OCI-LY7 (cell line): ENCODE measurements at regions not wholly inside any gene's neighbourhood (a gene's known extent, or its start where the extent isn't known, plus 50 kb on each side); places are given as distances from the start of the nearest gene placed in this dataset.

Source experiments
- BruUV-seq: library from RNA; stranded (reverse); fragments of 400-500 nt; replicated peaks from 2 replicates; lab custom pipeline; 2021; lab: Mats Ljungman, UMichigan
- CTCF ChIA-PET: fragments of 300-600 bp; sonication (Branson Sonifier 250); formaldehyde crosslinking; loops from one replicate; lab custom pipeline; 2022; ENCODE audit warnings: antibody characterized with exemption; ENCODE audit not compliant: unreplicated experiment; lab: Charles Lee
- POLR2A ChIA-PET: fragments of 300-600 bp; sonication (Branson Sonifier 250); formaldehyde crosslinking; loops from one replicate; lab custom pipeline; 2022; ENCODE audit warnings: antibody characterized with exemption; lab: Charles Lee
- DNase-seq: peaks from one replicate; pipeline ENCODE4 v3.0.0-alpha.2; 2015; ENCODE audit warnings: low spot score
- H2AFZ ChIP-seq: fragments of 200-600 bp; sonication (generic), shearing (Covaris generic); 2 replicates; pipeline ENCODE4 v1.6.1; 2014; ENCODE audit warnings: mild to moderate bottlenecking, antibody characterized with exemption, low read length, moderate library complexity
- H3K27ac ChIP-seq: fragments of 200-600 bp; sonication (generic); 2 replicates; pipeline ENCODE4 v1.5.1; 2014; ENCODE audit warnings: mixed run types, low read depth, mild to moderate bottlenecking, moderate library complexity, low read length, inconsistent platforms; ENCODE audit not compliant: poor library complexity, severe bottlenecking
- H3K36me3 ChIP-seq: fragments of 200-600 bp; sonication (generic); 2 replicates; pipeline ENCODE4 v1.6.1; 2014; ENCODE audit warnings: mild to moderate bottlenecking, antibody characterized with exemption, low read length, moderate library complexity, mixed read lengths; ENCODE audit not compliant: insufficient read depth
- H3K4me1 ChIP-seq: fragments of 200-600 bp; sonication (generic); 2 replicates; pipeline ENCODE4 v1.5.1; 2014; ENCODE audit warnings: mild to moderate bottlenecking, low read length; ENCODE audit not compliant: insufficient read depth, poor library complexity, severe bottlenecking
- H3K4me2 ChIP-seq: fragments of 200-600 bp; sonication (generic); 2 replicates; pipeline ENCODE4 v1.6.1; 2014; ENCODE audit warnings: mild to moderate bottlenecking, low read length
- H3K4me3 ChIP-seq: fragments of 200-600 bp; sonication (generic); 2 replicates; pipeline ENCODE4 v1.5.1; 2014; ENCODE audit warnings: mild to moderate bottlenecking, low read depth, low read length; ENCODE audit not compliant: poor library complexity, severe bottlenecking
- H3K79me2 ChIP-seq: fragments of 200-600 bp; sonication (generic); 2 replicates; pipeline ENCODE4 v1.6.1; 2016; ENCODE audit warnings: low read depth, mild to moderate bottlenecking, low read length, moderate library complexity, mixed read lengths; ENCODE audit not compliant: insufficient read depth
- H3K9me2 ChIP-seq: fragments of 200-600 bp; sonication (generic); 2 replicates; pipeline ENCODE4 v1.6.1; 2016; ENCODE audit warnings: mild to moderate bottlenecking, low read length, mixed read lengths; ENCODE audit not compliant: insufficient read depth
- H3K9me3 ChIP-seq: fragments of 200-600 bp; sonication (generic); 2 replicates; pipeline ENCODE4 v1.6.1; 2014; ENCODE audit warnings: mild to moderate bottlenecking, mixed run types, low read length, mixed read lengths
- H4K20me1 ChIP-seq: fragments of 200-600 bp; sonication (generic); 2 replicates; pipeline ENCODE4 v1.6.1; 2014; ENCODE audit warnings: mild to moderate bottlenecking, antibody characterized with exemption, low read length, moderate library complexity, mixed read lengths; ENCODE audit not compliant: insufficient read depth
- CTCF ChIP-seq: fragments of 200-600 bp; sonication (generic); conservative IDR thresholded peaks from 2 replicates; pipeline ENCODE4 v1.5.1; 2014; ENCODE audit warnings: mild to moderate bottlenecking, antibody characterized with exemption, low read length, moderate library complexity, mixed read lengths
- EZH2phosphoT487 ChIP-seq: fragments of 200-600 bp; sonication (generic); IDR thresholded peaks from 2 replicates; pipeline ENCODE4 v1.6.1; 2018; ENCODE audit warnings: low read depth, borderline replicate concordance, mild to moderate bottlenecking, mixed run types, antibody characterized with exemption, low read length, moderate library complexity, mixed read lengths
- intact Hi-C: fragments of 100-400 bp; cut with micrococcal nuclease; formaldehyde crosslinking; loops from one replicate; pipeline ENCODE4 v1.10.0; 2022; ENCODE audit not compliant: unreplicated experiment

- no peak overlapping the region for H2AFZ ChIP-seq
- H4K20me1 ChIP-seq = no peaks in the 10 kb centered on the region
- no peak for DNase-seq
- no peak overlapping the region for H3K4me3 ChIP-seq
- no peaks in the 10 kb centered on the region for H3K36me3 ChIP-seq
- H3K4me2 ChIP-seq = no peak overlapping the region
- no peaks in the 10 kb centered on the region for H3K9me3 ChIP-seq
- no peak overlapping the region for H3K27ac ChIP-seq
- no TSS peak for BruUV-seq
- no peaks in the 10 kb centered on the region for H3K79me2 ChIP-seq
- TF ChIP-seq CTCF (no peak), EZH2phosphoT487 (no peak)
- no peaks in the 10 kb centered on the region for H3K9me2 ChIP-seq
- H3K4me1 ChIP-seq = no peaks in the 10 kb centered on the region
- POLR2A ChIA-PET = no interaction called here
- CTCF ChIA-PET = no interaction called here
- intact Hi-C loops = no loop called here
Observed at GRCh38 chr9:2303056-2303455, 287.9 kb downstream of the SMARCA2 start.

- Histone ChIP-seq H3K4me3 (no peak overlapping the region), H3K9me2 (no peaks in the 10 kb centered on the region), H2AFZ (no peak overlapping the region), H3K36me3 (no peaks in the 10 kb centered on the region), H3K79me2 (no peaks in the 10 kb centered on the region), H3K4me2 (no peak overlapping the region), H3K27ac (no peak overlapping the region), H3K4me1 (no peaks in the 10 kb centered on the region), H3K9me3 (peaks cover 8% of the 10 kb centered on the region; the same call in 1 of the 2 replicates), H4K20me1 (no peaks in the 10 kb centered on the region)
- no peak for DNase-seq
- intact Hi-C loops = no loop called here
- ChIA-PET POLR2A (interaction anchor here (0.7 to 1.4 kb wide), 2 partner anchors 12 to 22 kb away, joined by 3 read pairs; no protein-coding TSS in a partner anchor), CTCF (no interaction called here)
- TF ChIP-seq EZH2phosphoT487 (no peak), CTCF (no peak)
- BruUV-seq = no TSS peak
Observed at GRCh38 chr9:2307480-2307879, 292.3 kb downstream of the SMARCA2 start.

GRCh38 chr9:2311920-2312319, 296.8 kb downstream of the SMARCA2 start:
- Histone ChIP-seq H3K9me2 (no peaks in the 10 kb centered on the region), H3K4me2 (no peak overlapping the region), H3K36me3 (no peaks in the 10 kb centered on the region), H2AFZ (no peak overlapping the region), H4K20me1 (no peaks in the 10 kb centered on the region), H3K4me1 (no peaks in the 10 kb centered on the region), H3K4me3 (no peak overlapping the region), H3K27ac (no peak overlapping the region), H3K9me3 (peaks cover 23% of the 10 kb centered on the region; the same call in 1 of the 2 replicates), H3K79me2 (no peaks in the 10 kb centered on the region)
- TF ChIP-seq EZH2phosphoT487 (no peak), CTCF (no peak)
- DNase-seq = no peak
- CTCF ChIA-PET = no interaction called here
- intact Hi-C loops = no loop called here
- no TSS peak for BruUV-seq
- POLR2A ChIA-PET = interaction anchor here (0.6 to 0.7 kb wide), 2 partner anchors 54 to 175 kb away, joined by 3 read pairs; no protein-coding TSS in a partner anchor
